NCI-H526 treated with DMSO at 0.1 percent for 48 hours (cell line): ENCODE measurements at regions not wholly inside any gene's neighbourhood (a gene's known extent, or its start where the extent isn't known, plus 50 kb on each side); places are given as distances from the start of the nearest gene placed in this dataset.
A peak's percentile ranks its signal among the peaks of the same experiment; 100 is the strongest.
"Not testable (repeated sequence)": the region's sequence is repeated elsewhere in the genome, so short reads cannot be mapped to it uniquely, and the experiment has no call there.

Experiments
- DNase-seq: peaks from one replicate; lab custom pipeline; 2025; lab: John Stamatoyannopoulos, UW

GRCh38 chr3:135636596-135636995, 328.9 kb upstream of the PPP2R3A start:
- DNase-seq, result no peak

GRCh38 chr3:135637013-135637412, 328.5 kb upstream of the PPP2R3A start:
- no peak for DNase-seq

GRCh38 chr3:135641761-135642160, 323.8 kb upstream of the PPP2R3A start:
- DNase-seq, result no peak

- DNase-seq, result no peak
Measured at GRCh38 chr3:135645541-135645940, 320.0 kb upstream of the PPP2R3A start.

- DNase-seq, result no peak
Measured at GRCh38 chr3:135646873-135647272, 318.7 kb upstream of the PPP2R3A start.

GRCh38 chr3:135649361-135649760, 316.2 kb upstream of the PPP2R3A start:
- DNase-seq, result no peak

- DNase-seq, result no peak
Measured at GRCh38 chr3:135650309-135650708, 315.2 kb upstream of the PPP2R3A start.

GRCh38 chr3:135652388-135652787, 313.1 kb upstream of the PPP2R3A start:
- no peak for DNase-seq

GRCh38 chr3:135655328-135655727, 310.2 kb upstream of the PPP2R3A start:
- DNase-seq, result no peak

GRCh38 chr3:135658451-135658850, 307.1 kb upstream of the PPP2R3A start:
- not testable (repeated sequence) for DNase-seq

- no peak for DNase-seq
Measured at GRCh38 chr3:135667061-135667460, 298.5 kb upstream of the PPP2R3A start.

GRCh38 chr3:135674508-135674907, 291.0 kb upstream of the PPP2R3A start:
- DNase-seq, result no peak

GRCh38 chr3:135678386-135678785, 287.1 kb upstream of the PPP2R3A start:
- DNase-seq, result no peak

- no peak for DNase-seq
Measured at GRCh38 chr3:135688003-135688402, 277.5 kb upstream of the PPP2R3A start.

- DNase-seq, result no peak
Measured at GRCh38 chr3:135690664-135691063, 274.9 kb upstream of the PPP2R3A start.

- no peak for DNase-seq
Measured at GRCh38 chr3:135691240-135691639, 274.3 kb upstream of the PPP2R3A start.

- DNase-seq, result no peak
Measured at GRCh38 chr3:135694142-135694541, 271.4 kb upstream of the PPP2R3A start.

- DNase-seq, result no peak
Measured at GRCh38 chr3:135699741-135700140, 265.8 kb upstream of the PPP2R3A start.

- DNase-seq, result peak; percentile 21
Measured at GRCh38 chr3:135706758-135707375, 258.7 kb upstream of the PPP2R3A start.

- peak; percentile 89 for DNase-seq
Measured at GRCh38 chr3:135719449-135719848, 246.1 kb upstream of the PPP2R3A start.

GRCh38 chr3:135728007-135728721, 237.4 kb upstream of the PPP2R3A start:
- DNase-seq, result no peak

- no peak for DNase-seq
Measured at GRCh38 chr3:135731546-135731945, 234.0 kb upstream of the PPP2R3A start.

- peak; percentile 23 for DNase-seq
Measured at GRCh38 chr3:135736740-135737139, 228.8 kb upstream of the PPP2R3A start.

GRCh38 chr3:135739779-135740178, 225.7 kb upstream of the PPP2R3A start:
- DNase-seq, result no peak
